Fibroblast of lung (primary cell): ENCODE measurements at regions not wholly inside any gene's neighbourhood (a gene's known extent, or its start where the extent isn't known, plus 50 kb on each side); places are given as distances from the start of the nearest gene placed in this dataset.

Experiments used
- DNase-seq, 2 donors: peaks; one replicate each; pipeline versions ENCODE4 v3.0.0 to v3.0.0-alpha.2; 2010; ENCODE audit warnings: low read depth in 2 of 2
- H2AFZ ChIP-seq: 2 replicates; pipeline ENCODE4 v1.5.1; 2012; ENCODE audit warnings: low read length, control low read depth, inconsistent platforms
- H3K27ac ChIP-seq: 2 replicates; pipeline ENCODE4 v1.5.1; 2011; ENCODE audit warnings: low read length, control low read depth; ENCODE audit not compliant: insufficient read depth
- H3K27me3 ChIP-seq: 2 replicates; pipeline ENCODE4 v1.5.1; 2011; ENCODE audit warnings: mild to moderate bottlenecking, low read length; ENCODE audit not compliant: control insufficient read depth, insufficient read depth
- H3K36me3 ChIP-seq: 2 replicates; pipeline ENCODE4 v1.5.1; 2011; ENCODE audit warnings: low read length; ENCODE audit not compliant: control insufficient read depth, insufficient read depth
- H3K4me1 ChIP-seq: 2 replicates; pipeline ENCODE4 v1.5.1; 2011; ENCODE audit warnings: low read length; ENCODE audit not compliant: control insufficient read depth, insufficient read depth; ENCODE audit errors: extremely low read depth
- H3K4me2 ChIP-seq: 2 replicates; pipeline ENCODE4 v1.5.1; 2011; ENCODE audit warnings: low read length, control low read depth; ENCODE audit not compliant: insufficient read depth; ENCODE audit errors: extremely low read depth
- H3K4me3 ChIP-seq, 4 experiments: fragments of 200-600 bp in 1 of 4; sonication (generic) in 1 of 4; replicated peaks in 1 of 4; 2 replicates each; pipeline ENCODE4 v1.5.1; 2011 to 2016; ENCODE audit warnings: low read length in 4 of 4, low read depth in 3 of 4, mild to moderate bottlenecking in 3 of 4, control low read depth in 2 of 4, inconsistent platforms in 1 of 4, mixed read lengths in 1 of 4; ENCODE audit not compliant: insufficient read depth in 1 of 4; ENCODE audit errors: control extremely low read depth in 1 of 4
- H3K79me2 ChIP-seq: 2 replicates; pipeline ENCODE4 v1.5.1; 2012; ENCODE audit warnings: mild to moderate bottlenecking, low read length, inconsistent platforms; ENCODE audit not compliant: control insufficient read depth, insufficient read depth
- H3K9ac ChIP-seq: 2 replicates; pipeline ENCODE4 v1.5.1; 2011; ENCODE audit warnings: mild to moderate bottlenecking, low read length, control low read depth; ENCODE audit not compliant: insufficient read depth
- H3K9me3 ChIP-seq: 2 replicates; pipeline ENCODE4 v1.5.1; 2012; ENCODE audit warnings: low read depth, low read length; ENCODE audit not compliant: control insufficient read depth, insufficient read depth
- H4K20me1 ChIP-seq: 2 replicates; pipeline ENCODE4 v1.5.1; 2011; ENCODE audit warnings: low read length; ENCODE audit not compliant: control insufficient read depth, insufficient read depth; ENCODE audit errors: extremely low read depth
- EZH2 ChIP-seq: IDR thresholded peaks from 2 replicates; pipeline ENCODE4 v1.5.1; 2012; ENCODE audit warnings: low read length, control low read depth, mild to moderate bottlenecking; ENCODE audit errors: missing control alignments
- TF ChIP-seq, protein P1 (sequence below), 2 donors: IDR thresholded peaks in 1 of 2; conservative IDR thresholded peaks in 1 of 2; 1 replicate in 1 of 2; 2 replicates in 1 of 2; pipeline ENCODE4 v1.5.1; 2011 to 2012; ENCODE audit warnings: low read length in 2 of 2, control low read depth in 1 of 2, inconsistent platforms in 1 of 2, low read depth in 1 of 2, mild to moderate bottlenecking in 1 of 2

GRCh38 chr4:62256479-62256878 is 1056.4 kb downstream of the ADGRL3 start:
- H3K79me2 ChIP-seq: no peaks in the 10 kb centered on the region
- no peaks in the 10 kb centered on the region for H3K4me1 ChIP-seq
- H3K9me3 ChIP-seq: no peaks in the 10 kb centered on the region
- H3K4me3 ChIP-seq: no peak overlapping the region
- no peak for DNase-seq
- H3K27me3 ChIP-seq: no peaks in the 10 kb centered on the region
- H3K36me3 ChIP-seq: no peaks in the 10 kb centered on the region
- no peak overlapping the region for H2AFZ ChIP-seq
- no peak overlapping the region for H3K4me2 ChIP-seq
- no peak overlapping the region for H3K27ac ChIP-seq
- H3K9ac ChIP-seq: no peak overlapping the region
- TF ChIP-seq, protein P1, sequence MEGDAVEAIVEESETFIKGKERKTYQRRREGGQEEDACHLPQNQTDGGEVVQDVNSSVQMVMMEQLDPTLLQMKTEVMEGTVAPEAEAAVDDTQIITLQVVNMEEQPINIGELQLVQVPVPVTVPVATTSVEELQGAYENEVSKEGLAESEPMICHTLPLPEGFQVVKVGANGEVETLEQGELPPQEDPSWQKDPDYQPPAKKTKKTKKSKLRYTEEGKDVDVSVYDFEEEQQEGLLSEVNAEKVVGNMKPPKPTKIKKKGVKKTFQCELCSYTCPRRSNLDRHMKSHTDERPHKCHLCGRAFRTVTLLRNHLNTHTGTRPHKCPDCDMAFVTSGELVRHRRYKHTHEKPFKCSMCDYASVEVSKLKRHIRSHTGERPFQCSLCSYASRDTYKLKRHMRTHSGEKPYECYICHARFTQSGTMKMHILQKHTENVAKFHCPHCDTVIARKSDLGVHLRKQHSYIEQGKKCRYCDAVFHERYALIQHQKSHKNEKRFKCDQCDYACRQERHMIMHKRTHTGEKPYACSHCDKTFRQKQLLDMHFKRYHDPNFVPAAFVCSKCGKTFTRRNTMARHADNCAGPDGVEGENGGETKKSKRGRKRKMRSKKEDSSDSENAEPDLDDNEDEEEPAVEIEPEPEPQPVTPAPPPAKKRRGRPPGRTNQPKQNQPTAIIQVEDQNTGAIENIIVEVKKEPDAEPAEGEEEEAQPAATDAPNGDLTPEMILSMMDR (conservative IDR thresholded peaks at IDR 0.05 in 1 of 2, IDR thresholded peaks at IDR 0.05 in 1 of 2; ENCODE audit: low read depth in 1 of 2, low read length in 2 of 2): no peak
- no peak for TF ChIP-seq EZH2
- no peaks in the 10 kb centered on the region for H4K20me1 ChIP-seq

DNA sequence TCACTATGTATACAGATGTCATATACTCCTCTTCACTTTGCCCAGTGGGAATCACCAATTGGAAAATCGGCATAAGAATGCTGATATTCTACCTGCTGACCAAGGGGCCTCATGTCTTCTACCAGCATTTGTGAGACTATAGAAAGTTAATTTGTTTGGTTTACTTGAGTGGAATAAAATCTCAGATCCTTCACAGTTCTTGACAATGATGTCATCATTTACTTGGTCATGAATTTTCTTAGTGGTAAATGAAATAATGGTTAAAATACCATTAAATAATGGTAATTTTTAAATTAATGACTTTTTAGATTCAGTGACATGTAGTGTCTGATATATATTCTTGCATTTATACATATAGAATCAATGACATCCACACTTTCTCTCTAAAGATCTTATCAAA is 1052.6 kb downstream of the ADGRL3 start:
- no peak overlapping the region for H3K27ac ChIP-seq
- no peak overlapping the region for H3K4me2 ChIP-seq
- no peak for DNase-seq
- TF ChIP-seq EZH2: no peak
- TF ChIP-seq, protein P1 (conservative IDR thresholded peaks at IDR 0.05 in 1 of 2, IDR thresholded peaks at IDR 0.05 in 1 of 2; ENCODE audit: low read depth in 1 of 2, low read length in 2 of 2): no peak
- no peaks in the 10 kb centered on the region for H4K20me1 ChIP-seq
- H3K79me2 ChIP-seq: no peaks in the 10 kb centered on the region
- H2AFZ ChIP-seq: no peak overlapping the region
- H3K4me1 ChIP-seq: no peaks in the 10 kb centered on the region
- no peaks in the 10 kb centered on the region for H3K27me3 ChIP-seq
- H3K9me3 ChIP-seq: no peaks in the 10 kb centered on the region
- H3K9ac ChIP-seq: no peak overlapping the region
- H3K36me3 ChIP-seq: no peaks in the 10 kb centered on the region
- H3K4me3 ChIP-seq: no peak overlapping the region

- no peaks in the 10 kb centered on the region for H3K9me3 ChIP-seq
- no peaks in the 10 kb centered on the region for H4K20me1 ChIP-seq
- H3K79me2 ChIP-seq: no peaks in the 10 kb centered on the region
- H3K27ac ChIP-seq: no peak overlapping the region
- H3K36me3 ChIP-seq: no peaks in the 10 kb centered on the region
- H3K4me3 ChIP-seq: no peak overlapping the region
- H3K4me1 ChIP-seq: no peaks in the 10 kb centered on the region
- H3K27me3 ChIP-seq: no peaks in the 10 kb centered on the region
- no peak overlapping the region for H2AFZ ChIP-seq
- TF ChIP-seq, protein P1 (conservative IDR thresholded peaks at IDR 0.05 in 1 of 2, IDR thresholded peaks at IDR 0.05 in 1 of 2; ENCODE audit: low read depth in 1 of 2, low read length in 2 of 2): no peak
- TF ChIP-seq EZH2: no peak
- DNase-seq: no peak
- H3K9ac ChIP-seq: no peak overlapping the region
- H3K4me2 ChIP-seq: no peak overlapping the region
Measured at GRCh38 chr4:62250100-62250499, 1050.0 kb downstream of the ADGRL3 start.
